Stimulated activated CD8-positive, alpha-beta memory T cell treated with anti-CD3 and anti-CD28 coated beads, Interleukin-7, amount 100 ng/mL, for 48 hours (primary cell): ENCODE measurements at regions not wholly inside any gene's neighbourhood (a gene's known extent, or its start where the extent isn't known, plus 50 kb on each side); places are given as distances from the start of the nearest gene placed in this dataset.

ENCODE experiments used
- DNase-seq, 2 donors: peaks; one replicate each; pipeline ENCODE4 v3.0.0-alpha.2; 2020; ENCODE audit warnings: low read depth in 1 of 2; ENCODE audit errors: extremely low read depth in 1 of 2

DNA sequence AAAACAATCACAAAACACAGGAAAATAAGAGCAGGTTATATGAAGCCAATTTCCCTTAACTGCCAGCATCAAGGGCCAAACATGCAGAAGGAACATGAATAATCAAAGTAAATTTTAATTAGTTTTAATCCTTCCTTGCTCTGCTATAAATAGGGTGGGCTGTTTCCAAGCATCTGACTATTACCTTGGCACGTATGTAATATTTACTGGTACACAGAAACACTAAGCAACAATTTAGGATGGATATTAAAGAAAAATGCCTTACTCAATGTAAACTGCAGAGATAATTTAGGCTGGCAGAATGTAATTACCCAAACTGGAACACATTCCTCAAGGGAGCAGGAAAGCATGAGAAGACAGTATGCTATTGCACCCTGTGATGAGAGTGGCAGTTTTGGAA, 468.2 kb downstream of the TDRD15 start:
- DNase-seq, result no peak

DNA sequence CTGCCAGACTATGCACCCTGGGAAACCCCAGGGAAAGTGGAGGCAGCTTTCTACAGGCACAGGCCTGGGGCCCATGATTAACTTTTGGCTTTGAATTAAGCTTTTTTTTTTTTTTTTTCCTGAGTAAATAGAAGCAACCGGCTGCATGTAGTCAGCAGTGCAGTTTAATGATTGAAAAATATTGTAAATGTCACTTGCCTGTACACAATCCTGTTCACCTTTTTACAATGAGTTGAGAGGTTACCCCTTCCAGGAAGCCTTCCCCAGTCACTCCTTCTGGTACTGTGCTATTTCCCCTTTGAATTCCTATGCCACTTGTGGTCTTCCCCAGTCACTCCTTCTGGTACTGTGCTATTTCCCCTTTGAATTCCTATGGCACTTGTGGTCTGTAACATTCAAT, 475.6 kb downstream of the TDRD15 start:
- DNase-seq, result no peak

DNA sequence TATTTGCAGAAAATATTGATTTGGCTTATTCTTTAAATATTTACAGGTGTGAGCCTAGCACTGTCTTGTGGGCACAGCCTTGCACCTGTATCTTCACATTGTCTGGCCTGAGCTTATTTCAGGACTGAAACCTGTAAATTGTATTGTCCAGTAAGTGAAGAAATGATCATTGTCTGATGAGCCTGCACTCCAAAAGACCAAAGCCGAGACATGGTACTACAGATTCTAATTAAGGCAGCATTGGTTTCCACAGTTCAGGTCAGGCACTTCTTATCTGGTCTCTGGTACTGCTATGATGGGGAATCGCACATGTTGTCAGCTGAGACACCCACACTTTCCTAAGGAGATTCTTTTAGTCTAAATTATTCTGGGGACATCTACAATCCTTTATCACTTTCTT, 479.0 kb downstream of the TDRD15 start:
- no peak for DNase-seq

DNA sequence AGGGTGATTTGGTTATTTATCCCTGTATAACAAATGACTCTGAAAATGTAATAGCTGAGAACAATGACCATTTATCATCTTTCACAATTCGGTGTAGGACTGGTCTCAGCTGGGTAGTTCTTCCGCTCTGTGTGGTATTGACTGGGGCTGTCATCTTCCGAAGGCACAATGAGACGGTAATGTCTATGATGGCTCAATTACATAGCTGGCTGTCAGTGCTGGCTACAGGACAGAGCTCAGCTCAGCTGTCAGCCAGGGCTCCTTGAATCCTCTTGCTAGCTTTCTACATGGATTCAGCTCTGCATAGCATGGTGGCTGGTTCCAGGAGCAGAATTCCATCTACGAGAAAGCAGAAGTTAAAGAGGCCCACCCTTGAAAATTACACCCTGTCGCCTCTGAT, 483.8 kb downstream of the TDRD15 start:
- DNase-seq, result no peak

DNA sequence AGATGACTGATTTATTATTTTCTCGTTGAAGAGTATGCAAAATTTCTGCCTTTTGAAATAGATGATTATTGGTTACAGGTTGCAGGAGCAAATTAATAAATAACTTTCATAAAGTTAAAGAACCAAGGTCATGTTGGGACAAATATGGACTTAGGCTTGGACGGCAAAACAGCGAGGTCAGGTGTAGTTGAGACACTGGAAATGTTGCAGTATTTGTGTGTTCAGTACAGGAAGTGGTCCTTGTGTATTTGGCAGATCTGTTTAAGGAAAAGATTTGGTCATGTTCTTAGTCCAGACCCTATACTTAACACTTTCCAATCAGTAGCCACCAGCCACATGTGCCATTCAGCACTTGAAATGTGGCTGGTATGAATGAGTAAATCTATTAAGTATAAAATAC, 486.5 kb downstream of the TDRD15 start:
- no peak for DNase-seq

DNA sequence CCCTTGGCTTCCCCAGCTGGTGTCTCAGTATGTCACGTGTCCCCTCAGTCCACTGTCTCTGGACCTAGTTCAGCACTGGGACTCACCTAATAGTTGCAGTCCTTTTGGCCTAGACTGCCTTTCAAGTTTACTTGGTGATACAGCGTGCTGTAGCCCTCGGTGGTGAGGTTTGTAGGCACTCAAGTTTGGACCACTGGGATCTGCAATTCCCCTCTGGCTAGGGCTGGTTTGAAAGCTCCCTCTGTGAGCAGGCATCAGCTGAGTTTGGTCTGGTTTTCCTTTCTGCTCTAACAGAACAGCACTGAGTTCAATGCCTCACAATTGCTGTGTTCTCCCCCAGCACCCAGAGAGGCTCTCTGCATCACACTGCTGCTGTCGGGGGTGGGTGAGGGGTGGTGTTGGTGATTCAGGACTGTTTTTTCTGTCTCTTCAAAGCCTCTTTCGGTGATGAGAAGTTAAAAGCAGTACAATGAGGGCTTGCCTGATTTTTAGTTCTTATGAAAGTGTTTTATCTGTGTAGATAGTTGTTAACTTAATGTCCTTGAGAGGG, 494.2 kb downstream of the TDRD15 start:
- DNase-seq, result no peak

DNA sequence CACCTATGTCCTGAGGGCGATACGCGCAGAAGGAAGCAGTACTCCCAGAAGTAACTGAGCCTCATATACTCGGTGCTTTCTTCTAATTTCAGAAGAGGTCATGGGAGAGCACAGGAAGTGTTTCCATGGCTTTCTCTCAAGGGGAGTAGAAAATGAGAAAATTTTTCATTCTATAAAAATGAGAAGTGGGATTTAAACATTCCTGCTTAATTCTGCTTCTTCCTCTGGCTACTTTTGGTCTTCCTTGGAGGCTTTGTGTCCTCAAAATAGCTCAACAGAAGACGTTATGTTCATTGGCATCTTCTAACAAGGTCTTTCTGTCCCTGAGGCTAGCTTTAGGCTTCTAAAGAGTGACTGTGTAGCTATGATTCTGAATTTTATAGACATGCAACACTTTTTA, 497.0 kb downstream of the TDRD15 start:
- no peak for DNase-seq

DNA sequence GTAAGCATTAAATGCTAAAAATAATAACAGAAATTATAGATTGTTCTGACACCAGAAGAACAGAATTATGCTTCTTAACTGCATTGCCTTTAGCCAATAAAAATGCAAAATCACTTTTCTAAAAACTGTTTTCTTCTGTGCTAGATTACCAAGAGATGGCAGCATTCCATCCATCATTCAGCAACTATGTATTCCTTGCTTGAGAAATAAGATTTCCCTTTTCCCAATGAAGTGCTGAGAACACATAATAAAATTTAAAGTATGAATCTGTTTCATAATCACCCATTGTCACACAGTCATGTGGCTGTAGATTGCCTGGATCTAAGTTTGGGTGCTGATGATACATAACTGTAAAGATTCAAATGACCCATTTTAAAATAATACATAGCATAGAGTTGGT, 504.2 kb downstream of the TDRD15 start:
- no peak for DNase-seq

DNA sequence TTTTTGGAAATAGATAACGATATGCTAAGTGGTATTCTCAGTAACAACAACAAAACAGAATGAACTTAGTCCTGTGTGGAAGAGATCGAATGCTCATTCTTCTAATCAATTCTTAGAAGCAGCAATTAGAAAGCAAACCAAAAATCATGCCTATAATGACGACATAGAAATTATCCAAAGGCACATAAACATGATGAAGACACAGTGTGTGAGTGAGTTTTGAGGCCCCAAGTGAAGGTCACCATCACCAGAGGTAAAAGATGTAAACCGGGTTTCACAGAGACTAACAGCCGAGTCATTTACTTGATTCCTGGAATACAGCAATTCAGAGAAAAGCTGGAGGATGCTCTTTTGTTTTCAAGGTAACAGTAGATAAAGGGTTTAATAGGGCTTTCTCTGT, 509.2 kb downstream of the TDRD15 start:
- DNase-seq, result no peak

DNA sequence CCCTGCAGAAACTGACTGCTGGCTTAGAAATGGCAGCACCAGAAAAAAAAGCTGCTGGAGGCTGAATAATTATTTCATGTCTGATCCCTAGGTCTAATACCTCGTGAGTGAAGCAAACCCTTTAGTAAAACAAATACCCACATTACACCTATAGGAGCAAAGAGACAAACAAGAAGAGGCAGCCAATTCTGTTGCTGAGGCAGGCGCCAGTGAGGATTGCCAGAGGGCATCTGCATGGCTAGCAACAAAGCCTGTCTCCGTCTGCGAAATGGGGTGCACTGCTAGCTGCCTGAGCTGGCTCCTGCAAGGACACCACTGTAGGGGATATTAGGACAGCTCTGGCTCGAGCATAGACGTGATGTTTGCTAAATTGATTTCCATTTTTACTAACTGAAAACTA, 509.7 kb downstream of the TDRD15 start:
- no peak for DNase-seq

DNA sequence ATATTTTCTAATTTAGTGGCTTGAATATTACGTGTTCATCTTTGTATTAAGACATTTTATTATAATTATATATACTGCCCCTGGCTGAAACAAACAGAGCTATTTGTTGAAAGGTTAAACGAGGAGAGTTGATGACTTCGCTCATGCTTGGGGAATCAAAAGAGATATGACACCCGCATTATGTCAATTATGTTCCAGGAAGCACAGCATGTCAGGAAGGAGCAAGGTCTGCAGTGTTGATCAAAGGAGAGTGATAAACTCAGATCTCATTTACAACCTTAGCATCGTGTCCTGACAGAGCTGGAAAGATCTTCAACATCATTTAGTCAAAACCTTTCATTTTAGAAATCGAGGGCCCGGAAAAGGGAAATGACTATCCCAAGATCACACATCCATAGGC, 510.1 kb downstream of the TDRD15 start:
- DNase-seq, result no peak

DNA sequence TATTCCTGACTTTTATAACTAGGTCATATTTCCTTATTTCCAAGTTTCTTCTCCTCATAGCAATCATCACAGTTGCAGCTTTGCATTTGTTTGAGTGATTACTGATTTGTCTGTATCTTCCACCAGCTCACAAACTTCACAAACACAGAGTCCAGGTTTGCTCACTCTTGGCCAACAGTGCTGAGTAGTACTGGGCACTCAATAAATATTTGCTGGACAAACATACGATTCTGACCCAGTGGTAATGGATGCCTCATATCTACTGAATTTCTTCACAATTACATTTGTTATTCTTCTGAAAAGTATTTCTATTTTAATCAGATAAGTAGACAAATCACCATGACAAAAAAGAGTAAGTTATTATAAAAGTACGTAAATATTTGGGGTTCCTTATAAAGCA, 516.3 kb downstream of the TDRD15 start:
- no peak for DNase-seq

DNA sequence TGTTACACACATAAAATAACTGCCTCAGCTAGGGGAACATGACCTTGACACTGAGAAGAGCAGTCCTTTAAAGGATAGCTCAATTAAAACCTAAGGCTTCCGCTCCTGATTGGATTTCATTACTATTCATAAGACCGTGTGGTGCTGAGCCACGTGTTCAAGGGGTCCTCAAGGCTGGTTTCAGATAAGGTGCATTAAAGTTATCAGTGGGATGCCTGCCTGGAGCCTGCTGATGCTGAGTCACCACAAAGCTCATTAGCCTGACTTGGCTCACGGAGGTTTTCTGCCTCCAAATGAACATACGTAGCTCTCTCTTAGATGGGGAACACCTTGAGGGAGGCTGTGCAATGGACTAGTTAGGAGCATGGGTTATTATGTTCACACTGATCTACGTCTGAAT, 518.9 kb downstream of the TDRD15 start:
- DNase-seq, result no peak

DNA sequence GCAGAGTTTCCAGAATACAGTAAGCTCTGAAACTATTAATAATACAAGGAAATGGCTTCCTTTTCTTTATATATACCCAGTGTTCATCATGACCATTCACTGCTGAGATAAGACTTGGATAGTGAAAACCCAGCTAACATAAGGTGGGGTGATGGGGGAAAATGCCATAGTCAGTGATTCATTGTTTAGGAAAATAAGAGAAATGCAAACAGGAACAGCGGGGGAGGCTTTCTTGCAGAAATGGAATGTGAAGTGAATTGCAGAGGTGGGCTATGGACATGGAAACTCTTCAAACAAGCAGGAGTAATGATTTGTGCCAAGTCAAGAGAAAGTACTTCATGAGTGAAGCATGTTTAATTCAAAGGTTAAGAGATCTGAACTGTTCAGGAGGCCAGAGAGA, 519.4 kb downstream of the TDRD15 start:
- no peak for DNase-seq

DNA sequence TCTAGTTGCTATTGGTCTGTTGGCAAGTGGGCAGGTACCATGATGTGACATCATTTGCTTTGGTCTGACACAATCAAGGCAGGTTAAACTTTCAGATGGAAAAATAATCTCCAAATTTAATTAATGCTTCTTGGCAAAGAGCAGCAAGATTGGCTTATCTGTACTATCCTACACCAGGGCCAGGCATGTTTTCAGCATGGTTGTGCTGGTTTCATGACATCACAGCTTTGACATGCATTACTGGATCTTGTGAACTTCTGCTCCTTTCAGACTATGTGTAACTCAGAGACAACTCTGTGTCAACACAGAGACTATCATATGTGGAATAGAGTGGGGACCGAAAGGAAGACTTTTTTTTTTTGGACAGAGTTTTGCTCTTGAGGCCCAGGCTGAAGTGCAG, 520.5 kb downstream of the TDRD15 start:
- DNase-seq, result no peak

DNA sequence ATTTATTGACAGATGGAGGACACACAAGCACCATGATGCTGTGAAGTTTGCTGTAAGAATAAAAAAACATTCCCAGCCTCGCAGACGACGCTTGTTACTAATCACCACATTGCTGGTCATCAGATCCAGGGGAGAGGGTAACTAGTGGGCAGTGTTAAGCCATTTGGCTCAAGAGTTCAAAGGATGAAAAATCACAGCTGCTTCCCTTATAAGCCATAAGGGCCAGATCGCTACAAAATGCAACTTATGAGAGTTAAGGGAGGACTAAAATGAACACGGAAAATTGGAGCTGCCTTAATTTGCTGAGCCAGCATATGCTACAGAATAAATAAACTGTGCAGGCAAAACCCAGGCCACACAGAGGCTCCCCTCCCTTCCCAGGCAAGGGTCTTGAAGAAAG, 522.6 kb downstream of the TDRD15 start:
- no peak for DNase-seq

DNA sequence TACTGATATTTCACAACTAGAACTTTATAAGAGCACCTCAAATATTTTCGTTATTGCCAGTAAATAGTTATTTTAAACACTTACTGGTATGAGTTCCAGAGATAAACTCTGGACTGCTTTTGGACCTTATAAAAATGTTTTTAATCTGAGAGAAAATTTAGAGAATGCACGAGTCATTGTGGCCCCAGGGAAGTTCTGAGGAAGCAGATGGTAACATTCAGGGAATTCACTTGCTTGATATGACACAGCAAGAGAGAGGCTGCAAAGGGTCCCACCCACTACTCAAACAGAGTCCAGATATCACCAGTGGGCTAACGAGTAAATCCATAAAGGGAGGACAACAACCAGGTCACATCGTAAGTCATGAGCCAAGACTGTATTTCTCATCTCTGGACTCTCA, 526.8 kb downstream of the TDRD15 start:
- DNase-seq, result no peak

DNA sequence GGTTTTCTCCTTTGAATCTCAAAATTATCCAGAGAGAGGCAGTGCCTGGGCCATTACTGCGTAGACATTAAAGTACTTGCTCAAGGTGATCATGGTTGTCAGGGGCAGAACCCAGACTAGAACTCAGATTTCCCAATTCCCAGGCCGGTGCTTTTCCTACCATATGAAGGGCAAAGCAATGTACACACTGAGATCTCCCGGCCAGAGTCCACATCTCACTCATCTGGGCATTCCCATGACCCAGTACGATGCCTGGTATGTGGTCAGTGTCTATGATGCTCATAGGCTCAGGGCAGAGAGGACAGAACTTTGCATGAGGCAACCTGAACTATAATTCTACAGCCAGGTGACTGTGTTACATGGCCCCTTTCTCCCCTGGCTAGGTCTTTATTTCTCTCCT, 531.4 kb downstream of the TDRD15 start:
- no peak for DNase-seq

DNA sequence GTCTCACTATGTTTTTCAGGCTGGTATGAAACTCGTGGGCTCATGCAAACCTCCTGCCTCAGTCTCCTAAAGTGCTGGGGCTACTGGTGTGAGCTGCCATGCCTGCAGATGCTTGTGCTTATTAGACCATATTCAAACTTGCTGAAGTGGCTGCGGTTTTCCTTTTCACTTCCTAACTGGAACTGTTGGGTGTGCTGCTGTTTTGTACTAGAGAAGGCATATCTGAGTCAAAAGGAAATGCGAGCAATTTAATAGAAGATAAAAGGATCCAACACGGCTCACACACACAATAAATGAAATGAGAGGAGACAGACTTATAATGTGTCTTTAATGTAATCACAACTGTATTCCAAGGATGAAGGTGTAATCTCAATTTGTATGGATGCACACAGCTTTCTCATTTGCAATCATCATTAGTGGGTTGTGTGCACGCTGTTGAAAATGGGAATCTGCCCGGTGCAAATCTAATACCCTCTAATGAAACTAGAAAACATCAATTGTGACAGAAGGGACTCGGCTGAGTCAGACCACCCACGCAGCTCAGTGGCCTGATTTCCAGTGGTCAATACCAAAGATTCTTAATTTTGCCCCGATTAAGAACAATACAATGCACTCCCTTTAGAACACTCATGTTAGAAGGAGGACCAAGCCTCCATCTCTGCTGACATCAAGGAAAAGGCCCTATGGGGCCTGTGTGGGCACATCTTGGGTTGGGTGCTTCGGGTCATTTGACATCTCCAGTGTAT, 532.7 kb downstream of the TDRD15 start:
- no peak for DNase-seq

DNA sequence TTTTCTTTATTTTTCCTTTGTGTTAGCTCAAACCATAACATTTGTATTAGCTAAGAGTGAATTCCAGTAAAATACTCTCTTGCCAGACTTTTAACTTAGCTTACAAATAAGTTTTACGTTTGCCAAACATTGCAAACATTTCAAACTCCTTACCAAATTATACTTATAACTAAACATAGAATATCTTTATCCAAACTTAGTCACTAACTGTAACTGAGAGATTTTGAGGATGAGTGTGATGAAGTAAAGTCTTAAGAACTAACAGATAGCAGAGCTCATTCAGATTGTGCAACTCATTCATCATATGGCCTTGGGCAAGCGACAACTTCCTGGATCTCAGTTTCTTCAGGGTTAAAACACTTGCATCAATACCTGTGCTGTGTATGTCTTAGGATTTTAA, 533.7 kb downstream of the TDRD15 start:
- DNase-seq, result no peak

DNA sequence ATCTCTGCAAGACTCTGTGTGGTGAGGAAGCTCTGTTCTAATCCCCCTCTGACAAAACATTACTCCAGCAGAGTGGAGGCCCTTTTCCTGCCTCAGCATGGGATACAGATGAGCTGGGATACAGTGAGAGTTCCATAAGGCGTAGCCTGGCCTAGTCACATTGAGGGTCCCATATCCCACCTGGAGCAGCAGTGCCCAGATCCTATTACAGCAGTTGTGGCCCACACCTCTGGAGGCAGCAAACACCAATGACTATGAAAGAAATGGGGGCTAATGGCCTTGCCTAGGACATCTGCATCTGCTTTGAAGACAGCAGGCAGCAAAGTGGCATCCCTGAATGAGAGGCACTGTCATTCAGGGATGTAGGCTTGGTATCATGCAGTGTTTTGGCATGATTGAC, 534.5 kb downstream of the TDRD15 start:
- DNase-seq, result no peak

DNA sequence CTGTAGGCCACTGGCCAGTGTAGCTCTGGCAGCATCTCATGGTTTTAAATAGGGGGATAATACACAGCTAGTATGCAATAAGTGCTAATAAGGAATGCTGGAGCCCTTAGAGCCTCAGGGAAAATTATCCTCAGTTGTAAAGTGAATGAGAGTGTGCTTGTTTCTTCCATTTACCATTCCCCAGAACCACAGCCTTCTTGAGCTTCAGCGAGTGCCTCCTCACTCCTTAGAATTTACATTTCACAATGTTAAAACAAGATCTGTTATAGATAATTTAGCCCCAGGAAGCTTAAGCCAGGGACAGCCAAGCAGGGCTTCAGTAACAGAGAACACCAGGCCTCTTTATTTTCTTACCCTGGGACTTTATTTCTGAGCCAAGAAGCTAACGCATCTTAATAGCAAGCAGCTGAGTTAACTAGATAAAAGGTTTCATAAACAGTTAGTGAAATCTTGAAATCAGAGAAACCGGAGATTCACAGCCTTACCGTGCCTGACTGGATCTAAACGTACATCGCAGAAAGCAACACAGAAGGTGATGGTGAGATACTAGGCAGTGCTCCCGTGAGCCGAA, 535.2 kb downstream of the TDRD15 start:
- DNase-seq, result no peak

DNA sequence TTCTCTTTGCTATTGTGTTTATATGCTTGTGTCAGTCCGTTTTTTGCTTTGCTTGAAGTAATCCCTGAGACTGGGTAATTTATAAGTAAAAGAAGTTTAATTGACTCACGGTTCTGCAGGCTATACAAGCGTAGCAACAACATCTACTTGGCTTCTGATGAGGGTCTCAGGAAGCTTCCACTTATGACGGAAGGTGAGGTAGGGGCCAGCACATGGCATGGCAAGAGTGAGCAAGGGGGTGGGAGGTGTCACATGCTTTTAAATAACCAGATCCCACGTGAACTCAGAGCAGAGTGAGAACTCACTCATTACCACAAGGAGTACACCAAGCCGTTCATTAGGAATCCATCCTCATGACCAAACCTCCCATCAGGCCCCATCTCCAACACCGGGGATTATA, 540.3 kb downstream of the TDRD15 start:
- no peak for DNase-seq
